CD4-positive, alpha-beta T cell treated with Interleukin-6 for 4 hours (primary cell): ENCODE measurements at regions not wholly inside any gene's neighbourhood (a gene's known extent, or its start where the extent isn't known, plus 50 kb on each side); places are given as distances from the start of the nearest gene placed in this dataset.

Experiments used
- DNase-seq: peaks from one replicate; pipeline ENCODE4 v3.0.0-alpha.2; 2020; ENCODE audit warnings: mixed read lengths

DNA sequence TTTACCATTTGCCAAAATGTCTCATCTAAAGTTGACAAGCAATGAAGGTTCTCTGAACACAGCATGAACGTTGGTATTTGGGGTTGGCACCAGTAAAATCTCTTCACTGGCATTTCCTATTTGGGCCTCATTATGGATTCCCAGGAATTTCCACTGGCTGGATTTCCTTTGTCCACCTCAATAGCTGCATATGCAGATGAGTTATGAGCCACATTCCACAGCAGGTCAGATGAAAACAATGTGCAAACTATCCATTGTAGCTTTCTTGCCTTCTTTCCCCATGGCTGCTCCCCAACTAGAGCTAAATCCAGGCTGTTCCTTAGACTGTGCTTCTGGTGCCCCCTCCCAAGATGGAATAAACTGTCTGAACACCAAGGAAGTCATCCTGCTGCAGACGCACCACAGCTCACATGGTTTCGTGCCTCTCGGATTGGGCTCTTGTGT, 168.1 kb upstream of the FGGY start:
- no peak for DNase-seq

DNA sequence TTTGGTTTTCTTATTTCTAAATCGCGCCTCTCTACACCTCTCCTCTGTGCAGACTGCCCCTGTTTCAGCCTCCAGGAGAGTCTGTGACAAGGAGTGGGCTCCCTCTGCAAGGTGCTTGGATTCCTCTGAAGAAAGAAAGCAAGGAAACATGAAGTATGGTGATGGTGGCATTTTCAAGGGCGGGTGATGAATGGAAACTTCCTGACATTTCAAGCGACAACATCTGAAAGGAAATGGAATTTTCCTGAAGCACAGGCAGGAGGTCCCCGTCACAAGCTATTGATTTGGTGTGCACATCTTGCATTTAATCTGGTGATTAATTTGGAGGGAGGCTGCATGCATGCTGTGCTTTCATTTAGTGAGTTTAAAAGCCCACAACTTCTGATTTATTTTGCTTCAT, 164.6 kb upstream of the FGGY start:
- DNase-seq, result no peak

DNA sequence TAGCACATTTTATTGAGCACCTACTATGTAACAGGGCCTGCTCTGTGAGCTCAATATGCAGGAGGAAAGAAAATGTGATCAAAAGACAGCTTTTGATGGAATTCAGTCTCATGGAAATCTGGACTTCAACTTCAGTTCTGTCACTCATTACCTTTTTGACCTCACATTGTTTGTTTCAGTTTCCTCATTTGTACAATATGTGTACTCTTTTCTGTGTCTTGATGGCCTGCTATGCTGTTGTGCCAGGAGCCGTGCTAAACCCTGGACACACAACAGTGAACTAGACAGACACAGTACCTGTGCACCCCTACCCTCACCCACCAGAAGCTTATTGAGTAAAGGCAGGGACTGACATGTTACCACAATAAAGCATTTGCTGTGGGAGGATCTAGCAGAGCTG, 162.9 kb upstream of the FGGY start:
- DNase-seq, result no peak

DNA sequence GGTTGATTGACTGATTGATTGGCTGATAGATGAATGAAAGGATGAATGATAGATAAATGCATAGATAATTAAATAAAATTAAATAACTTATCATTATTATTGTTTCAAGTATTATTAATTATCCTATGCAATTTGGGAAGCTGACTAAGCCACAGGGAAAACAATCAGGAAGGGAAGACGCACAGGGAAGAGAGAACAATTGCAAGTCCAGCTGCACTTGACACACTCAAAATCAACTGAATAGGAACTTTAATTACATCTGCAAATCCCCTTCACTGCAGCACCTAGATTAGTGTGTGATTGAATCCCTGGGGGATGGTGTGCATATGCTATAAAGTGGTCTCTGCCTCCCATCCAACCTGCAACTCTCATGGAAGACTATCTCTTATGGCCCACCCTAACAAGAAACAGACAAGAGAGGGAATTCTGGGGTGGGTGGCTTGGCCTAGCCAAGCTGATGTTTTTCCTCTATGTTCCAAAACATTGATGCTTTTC, 161.1 kb upstream of the FGGY start:
- no peak for DNase-seq

DNA sequence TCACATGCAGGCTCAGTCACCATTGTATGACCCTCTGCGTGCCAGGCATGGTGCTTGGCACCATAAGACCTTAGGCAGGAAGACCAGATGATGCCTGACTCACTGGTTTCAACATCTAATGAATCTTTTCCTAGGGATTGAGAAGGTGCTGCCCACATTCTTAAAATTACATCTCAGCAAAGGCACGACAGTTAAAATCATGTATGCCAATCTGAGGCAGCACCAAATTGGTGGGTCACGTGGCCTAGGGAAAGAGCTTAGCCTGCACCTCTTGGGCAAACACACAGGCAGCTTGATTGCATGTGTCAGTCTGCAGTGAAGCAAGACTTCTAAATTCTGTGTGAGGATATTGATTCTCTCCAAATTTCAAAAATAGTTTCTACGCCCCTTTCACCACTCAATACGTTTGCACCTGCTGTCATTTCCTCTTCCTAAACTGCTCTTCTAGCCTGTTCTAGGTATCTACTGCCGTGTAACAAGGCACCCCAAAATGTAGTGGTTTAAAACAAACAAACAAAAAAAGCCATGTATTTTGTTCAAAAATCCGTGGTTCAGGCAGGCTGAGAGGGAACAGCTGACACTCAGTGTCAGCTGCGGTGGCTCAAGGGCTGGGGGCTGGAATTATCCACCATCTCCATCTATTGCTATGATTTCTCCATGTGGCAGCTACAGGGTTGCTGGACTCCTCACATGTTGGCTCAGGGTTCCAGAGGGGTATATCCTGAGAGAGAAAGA, 160.2 kb upstream of the FGGY start:
- DNase-seq, result no peak

DNA sequence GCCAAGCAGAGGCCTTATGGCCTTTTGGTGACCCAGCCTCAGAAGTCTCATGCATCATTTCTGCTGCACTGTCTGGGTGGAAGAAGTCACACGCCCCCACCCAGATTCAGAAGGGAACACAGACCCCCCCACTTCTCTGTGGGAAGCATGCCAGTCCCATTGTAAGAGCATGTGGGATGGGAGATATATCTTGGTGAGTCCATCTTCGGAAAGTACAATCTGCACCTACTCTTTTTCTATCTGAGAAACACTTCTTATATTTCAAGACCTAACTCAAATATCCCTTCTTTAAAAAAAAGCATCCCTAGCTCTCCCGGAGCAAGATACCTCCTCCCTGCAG, 159.6 kb upstream of the FGGY start:
- no peak for DNase-seq

DNA sequence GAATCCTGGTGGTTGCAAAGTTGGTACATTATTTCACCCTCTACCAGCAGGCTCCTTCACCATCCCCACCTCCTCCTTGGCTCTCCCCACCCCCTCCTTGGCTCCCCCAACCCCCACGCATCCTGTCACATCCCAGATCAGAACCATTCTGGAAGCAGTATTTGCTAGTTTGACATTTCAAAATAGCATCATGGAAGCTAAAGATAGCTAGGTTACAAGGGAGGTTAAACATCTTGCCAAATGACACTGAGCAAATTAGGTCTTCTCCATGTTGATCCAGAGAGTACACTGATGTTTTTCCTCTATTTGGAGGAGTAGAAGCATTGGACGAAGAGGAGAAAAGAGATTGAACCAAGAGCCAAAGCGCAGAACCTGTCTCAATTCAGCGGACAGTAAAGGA, 158.9 kb upstream of the FGGY start:
- no peak for DNase-seq

DNA sequence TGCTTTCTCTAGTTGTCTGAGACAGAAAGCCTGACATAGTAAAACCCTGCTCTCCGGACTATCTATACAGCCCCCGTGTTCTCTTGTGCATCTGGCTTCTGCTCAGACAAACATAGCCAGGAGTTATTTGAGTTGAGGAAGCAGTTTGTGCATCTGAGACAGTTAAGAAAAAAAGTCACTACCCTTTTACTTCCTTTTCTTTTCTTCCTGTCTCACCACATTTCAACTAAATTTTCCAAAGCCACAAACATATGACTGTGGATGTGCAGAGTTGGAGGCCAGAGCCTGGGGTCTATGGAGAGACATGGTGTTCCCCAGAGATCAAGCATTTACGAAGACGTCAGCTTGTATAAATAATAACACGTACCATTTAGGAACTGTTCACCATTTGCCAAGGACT, 158.5 kb upstream of the FGGY start:
- DNase-seq, result no peak

DNA sequence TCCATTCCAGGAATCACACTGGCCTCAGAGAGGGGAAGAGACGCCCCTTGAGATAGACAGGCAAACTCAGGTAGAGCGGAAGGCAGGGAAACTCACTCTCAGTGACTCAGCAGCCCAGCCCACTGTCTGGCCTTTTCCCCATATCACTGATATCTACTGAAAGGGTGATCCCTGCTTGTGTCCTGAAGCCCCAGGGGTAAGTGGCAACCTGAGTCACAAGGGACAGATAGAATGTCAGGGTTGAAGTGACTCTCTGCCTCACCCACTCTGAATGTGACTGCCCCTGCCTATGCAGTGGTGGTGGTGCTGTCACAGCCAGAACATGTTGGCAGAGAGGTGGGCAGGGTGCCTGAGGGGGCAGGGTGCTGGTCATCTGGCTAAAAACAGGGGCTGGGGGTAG, 157.5 kb upstream of the FGGY start:
- no peak for DNase-seq

DNA sequence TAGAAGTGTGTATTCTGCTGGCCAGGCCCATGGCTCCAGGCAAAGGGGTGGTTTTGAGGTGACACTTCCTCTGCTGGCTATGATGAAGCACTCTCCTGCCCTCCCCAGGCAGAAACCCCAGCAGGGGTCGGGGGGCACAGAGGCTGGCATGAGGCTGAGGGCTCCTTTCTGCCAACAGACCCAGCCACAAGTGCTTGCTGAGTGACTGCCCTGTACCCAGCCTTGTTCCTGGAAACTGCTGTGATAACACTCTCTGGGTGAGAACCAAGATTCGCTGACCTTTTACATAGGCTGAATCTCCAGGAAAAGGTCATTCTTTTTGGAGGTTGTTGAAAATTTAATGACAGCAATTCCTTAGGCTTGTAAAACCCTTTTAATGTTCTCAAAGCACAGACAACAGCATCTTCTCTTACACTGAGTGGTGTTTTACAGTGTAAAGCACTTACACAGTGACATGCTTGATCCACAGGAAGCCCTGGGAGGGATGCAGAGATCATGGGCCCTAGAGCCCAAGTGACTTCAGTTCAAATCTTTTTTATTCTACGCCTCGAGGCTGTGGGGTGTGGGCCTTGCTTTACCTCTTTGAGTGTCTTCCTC, 155.5 kb upstream of the FGGY start:
- no peak for DNase-seq

DNA sequence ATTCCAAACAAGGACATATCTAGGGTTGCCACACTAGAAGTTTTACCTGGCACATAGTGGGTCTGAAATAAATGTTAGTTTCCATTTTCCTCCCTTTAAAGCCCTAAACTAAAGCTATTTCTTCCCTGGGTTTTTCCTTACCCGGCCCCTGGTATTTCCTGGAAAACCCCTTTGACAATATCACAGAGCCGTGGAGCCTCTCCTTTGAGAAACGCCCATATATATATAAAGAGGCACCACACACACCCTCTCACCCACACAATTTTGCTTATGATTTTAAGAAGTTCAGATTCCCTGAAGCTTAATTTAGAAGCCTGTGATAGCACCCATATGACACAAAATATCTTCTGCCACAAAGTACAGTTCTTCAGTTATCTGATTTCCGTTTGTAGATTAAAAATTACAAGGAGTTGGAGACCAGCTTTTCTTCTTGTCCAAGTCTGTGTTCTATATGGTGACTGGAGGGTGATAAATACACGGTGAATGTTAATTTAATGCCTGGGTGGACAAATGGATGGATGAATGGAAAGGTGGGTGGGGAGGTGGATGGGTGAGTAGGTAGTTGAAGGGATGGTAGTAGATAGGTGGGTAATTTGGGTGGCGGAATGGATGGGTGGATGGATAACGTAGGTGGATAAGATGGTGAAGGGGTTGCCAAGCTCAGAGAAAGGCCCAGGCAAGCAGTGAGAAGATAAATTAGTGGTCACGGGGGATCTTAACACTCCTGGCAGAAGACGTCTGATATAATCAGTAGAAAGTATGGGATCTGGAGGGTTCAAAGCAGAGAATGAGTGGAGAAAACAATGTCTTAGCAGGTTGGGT, 154.4 kb upstream of the FGGY start:
- DNase-seq, result no peak

DNA sequence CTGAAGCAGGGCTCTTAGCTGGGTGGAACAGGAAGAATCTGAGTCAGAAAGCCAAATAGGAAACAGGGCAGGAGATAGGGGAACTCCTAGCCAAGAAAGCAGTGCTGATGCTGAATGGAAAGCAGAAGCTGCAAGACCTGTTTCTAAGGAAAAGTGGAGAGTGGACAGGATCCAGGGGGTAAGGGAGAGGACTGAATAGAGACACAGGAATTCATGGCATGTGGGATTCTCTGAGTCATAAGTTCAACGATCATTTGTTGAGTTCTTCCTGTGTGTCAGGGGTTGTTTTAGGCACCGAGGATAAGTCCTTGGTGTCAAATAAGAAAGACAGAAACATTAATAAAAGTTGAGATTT, 153.8 kb upstream of the FGGY start:
- no peak for DNase-seq

DNA sequence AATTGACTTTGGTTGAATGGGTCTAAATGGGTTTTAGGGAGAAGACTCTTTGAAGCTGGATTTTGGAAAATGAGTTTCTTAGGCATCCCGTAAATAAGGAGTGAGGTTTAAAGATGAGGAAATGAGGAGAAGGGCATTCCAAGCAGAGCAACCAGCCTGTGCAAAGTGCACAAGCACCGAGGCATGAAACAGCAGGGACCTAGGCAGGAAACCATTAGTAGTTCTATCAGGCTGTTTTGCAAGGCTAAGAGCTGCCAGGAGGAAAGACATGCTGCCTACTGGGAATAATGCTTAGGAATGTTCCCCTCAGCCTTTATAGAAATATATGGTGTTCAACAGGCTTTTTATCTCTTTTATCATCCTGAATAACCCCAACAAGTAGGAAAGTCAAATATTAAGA, 153.1 kb upstream of the FGGY start:
- DNase-seq, result no peak

DNA sequence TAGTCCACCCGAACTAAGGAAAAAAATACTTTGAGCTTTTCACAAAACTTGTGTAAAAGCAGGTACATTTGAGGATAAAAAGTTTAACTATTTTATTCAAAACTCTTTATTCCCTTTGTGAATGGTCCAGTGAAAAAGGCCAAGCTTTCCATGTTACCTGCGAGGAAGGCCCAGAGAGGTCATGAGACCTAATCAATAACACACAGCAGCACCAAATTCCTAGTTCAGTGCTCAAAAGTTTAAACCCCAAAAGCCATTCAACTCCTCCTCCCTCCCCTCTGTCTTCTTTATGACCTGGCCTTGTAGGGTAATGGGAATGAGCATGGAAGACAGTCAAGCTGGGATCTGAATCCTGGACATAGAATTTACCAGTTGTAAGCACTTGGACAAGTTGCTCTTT, 151.9 kb upstream of the FGGY start:
- no peak for DNase-seq

DNA sequence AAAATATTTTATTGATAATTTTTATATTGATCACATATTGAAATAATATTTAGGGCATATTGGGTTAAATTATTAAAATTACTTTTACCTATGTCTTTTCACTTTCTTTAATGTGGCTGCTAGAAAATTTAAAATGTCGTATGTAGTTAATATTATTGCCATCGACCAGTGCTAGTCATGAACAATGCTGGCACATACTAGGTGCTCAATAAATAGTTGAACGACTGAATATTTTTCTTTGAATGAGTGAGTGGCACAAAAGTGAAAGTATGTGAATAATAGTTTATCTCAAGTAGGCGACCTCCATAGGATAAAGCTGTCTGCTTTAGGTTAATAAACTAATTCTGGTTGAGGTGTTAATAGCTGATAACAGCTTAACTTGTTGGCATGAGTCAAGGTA, 150.8 kb upstream of the FGGY start:
- DNase-seq, result no peak

DNA sequence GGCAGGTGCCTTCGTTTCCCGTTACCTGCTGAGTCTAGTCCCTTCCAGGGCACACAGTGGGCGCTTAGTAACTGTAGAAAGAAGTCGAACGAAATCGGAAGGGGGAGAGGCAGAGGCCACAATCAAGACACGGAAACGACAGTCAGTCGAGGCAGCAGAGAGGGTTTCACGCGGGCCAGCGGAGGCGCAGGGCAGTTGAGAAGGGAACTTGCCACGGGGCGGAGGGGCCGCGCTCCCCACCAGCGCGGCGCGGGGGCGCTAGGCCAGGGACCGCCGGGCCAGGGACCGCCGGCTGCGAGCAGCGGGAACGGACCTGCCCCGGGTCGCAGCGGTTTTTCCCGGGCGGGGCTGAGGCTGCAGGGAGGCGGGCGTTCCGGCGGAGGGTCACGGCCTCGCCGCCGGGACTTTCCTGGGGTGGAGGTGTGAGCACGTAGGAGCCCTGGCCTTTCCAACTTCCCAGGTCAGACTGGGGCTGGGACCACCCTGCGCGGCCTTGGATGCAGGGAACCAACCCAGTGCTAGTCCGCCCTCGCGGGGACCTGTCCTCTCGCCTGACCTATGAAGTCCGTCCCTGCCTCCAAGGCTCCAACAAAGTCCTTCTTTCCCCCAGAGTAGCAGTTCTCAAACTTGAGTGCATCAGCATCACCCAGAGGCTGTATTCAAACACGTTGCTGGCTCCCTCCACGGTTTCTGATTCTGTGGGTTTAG, 150.1 kb upstream of the FGGY start:
- DNase-seq, result peak; percentile 49

DNA sequence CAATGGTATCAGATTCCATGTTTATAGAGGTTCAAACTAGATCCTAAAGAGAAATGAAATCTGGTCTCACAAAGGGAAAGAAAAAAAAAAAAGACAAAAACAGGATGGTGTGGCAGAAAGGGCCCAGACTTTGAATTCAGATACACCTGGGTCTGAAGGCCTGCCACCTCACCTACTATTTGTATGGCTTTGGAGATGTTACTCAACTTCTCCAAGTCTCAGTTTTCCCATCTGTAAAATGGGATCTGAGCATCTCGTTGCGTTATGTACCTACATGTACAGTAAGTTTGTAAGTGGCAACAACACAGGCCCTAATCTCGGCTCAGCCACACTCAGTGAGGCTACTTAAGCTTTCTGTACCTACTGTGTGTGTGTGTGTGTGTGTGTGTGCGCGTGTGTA, 147.5 kb upstream of the FGGY start:
- DNase-seq, result no peak

DNA sequence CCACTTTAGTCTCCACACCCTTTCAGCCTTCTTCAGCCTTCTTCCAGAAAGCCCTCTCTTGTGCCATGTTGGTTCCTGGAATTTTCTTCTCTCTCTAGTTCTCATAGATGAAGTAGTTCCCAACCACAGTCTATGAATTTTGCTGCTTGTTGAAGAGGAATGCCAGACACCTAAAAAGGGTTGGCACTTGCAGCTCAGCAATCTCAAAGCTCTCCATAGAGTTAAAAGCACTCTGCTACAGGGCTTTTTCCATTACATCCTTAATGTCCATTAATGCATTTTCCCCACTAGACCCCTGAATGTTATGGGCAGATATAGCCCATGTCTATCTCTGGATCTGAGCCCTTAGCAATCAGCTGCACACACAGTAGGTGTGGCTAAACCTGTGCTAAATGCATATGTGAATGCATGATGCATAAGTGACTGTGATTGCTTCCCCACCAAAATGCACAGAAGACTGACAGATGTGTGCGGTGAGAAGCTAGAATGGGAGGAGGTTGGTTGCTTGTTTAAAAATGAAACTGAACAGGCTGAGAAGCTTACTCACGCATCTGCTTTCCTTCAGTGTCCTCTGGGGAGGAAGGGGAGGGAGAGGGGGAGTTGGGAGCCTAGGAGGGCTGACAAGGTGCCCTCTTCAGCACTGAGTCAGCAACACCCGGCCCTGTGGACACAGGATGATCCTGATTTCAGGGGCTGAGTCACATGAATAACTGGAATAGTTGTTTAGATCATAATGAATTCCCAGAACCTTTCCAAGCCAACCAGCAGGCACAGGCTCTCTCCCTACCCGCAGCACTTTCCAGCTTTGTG, 146.1 kb upstream of the FGGY start:
- no peak for DNase-seq

DNA sequence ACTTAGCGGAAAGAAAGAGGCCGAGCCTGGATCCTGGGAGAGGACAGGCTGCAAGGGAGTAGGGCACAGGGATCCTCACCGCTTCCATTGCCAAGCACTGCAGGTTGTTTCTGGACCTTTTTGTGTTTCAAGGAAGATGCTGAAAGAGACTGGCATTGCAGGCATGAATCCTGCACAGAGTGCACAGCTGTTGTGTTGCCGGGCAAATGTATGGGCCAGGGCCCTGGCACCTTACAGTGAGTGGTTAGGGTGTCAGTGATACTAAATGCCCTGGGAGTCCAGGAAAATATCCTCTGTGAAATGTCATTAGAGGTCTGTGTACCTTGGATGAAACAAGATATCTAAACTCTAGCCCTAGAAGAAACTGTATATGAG, 145.5 kb upstream of the FGGY start:
- DNase-seq, result no peak

DNA sequence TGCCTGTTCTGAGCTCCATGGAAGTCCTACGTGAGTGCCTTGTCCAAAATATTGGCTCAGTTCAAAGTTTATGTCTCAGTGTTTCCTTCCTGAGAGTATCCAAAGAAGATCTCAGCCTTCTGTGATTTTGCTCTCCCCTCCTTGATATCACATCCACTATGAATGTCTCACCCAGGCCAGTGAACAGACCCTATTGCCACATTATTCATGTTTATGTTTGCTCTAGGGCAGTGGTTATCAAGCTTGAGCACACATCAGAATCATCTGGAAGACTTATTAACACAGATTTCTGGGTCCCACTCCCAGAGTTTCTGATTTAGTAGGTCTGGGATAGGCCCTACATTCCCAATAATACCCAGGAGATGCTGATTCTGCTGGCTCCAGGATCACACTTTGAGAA, 145.0 kb upstream of the FGGY start:
- no peak for DNase-seq

DNA sequence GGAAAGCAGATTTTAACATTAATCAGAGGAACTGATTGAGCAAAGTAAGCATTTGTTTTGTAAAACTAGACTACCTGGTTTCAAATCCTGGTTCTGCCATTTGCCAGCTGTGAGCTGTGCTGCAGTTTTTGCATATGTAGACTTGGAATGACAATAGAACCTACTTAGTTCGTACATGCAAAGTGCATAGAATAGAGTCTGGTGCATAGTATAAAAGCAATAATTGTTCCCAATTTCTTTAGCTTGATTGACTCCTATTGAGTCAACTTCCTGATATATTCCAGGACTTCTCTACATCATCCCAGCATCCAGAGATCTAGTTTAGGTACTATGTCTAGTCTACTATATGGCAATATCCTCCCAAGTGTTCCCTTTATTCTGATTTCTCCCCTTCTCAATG, 144.4 kb upstream of the FGGY start:
- no peak for DNase-seq

DNA sequence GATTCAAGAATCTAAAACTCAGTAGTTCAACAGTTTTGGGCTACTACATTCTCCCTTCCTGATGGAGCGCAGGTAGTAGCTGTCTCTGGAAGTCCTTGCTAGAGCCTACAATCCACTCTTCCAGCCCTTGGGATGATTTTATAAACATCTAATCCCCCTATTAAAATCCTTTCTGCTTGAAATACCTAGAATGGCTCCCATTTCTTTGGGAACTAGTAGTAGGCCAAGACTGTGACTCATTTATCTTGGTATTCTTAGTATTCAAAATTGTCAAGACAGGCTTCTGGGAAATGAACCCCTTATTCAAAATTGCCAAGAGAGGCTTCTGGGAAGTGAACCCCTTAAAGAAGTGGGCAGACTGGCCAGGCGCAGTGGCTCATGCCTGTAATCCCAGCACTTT, 142.5 kb upstream of the FGGY start:
- no peak for DNase-seq

DNA sequence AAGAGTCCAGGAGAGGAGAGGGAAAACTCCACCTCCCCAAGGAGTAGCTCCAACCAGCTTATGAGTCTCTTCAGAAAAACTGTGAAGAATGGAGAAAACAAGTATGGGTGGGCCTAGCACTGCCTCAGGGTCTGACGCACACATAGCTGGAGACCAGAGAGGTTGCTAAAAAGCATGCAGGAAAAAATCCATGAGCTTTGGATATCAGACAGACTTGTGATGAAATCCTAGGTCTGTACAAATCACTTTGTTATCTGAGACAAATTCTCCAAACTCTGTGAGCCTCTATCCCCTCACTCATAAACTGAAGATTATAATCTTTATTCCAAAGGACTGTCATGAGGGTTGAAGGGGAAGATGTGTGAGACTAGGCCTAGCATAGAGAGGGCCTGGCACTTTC, 141.5 kb upstream of the FGGY start:
- no peak for DNase-seq
